GM12878 (cell line): ENCODE measurements at regions not wholly inside any gene's neighbourhood (a gene's known extent, or its start where the extent isn't known, plus 50 kb on each side); places are given as distances from the start of the nearest gene placed in this dataset.

Experiments used
- ATAC-seq: fragments of 200-7000 bp; cut with Tn5 transposase; 3 replicates; pipeline ENCODE4 v1.9.1; 2020; ENCODE audit warnings: mild to moderate bottlenecking, moderate library complexity
- BruUV-seq: library from RNA; stranded (reverse); fragments of 400-500 nt; replicated peaks from 2 replicates; lab custom pipeline; 2021; lab: Mats Ljungman, UMichigan
- CTCF ChIA-PET: fragments of 300-600 bp; sonication (Branson Sonifier 250); formaldehyde crosslinking; extraction: SDS; loops from one replicate; lab custom pipeline; 2021; ENCODE audit warnings: inconsistent platforms; lab: Yijun Ruan, JAX
- POLR2A ChIA-PET: fragments of 350-600 bp; formaldehyde crosslinking; extraction: SDS; loops from one replicate; lab custom pipeline; 2021; ENCODE audit warnings: inconsistent platforms; lab: Charles Lee
- RAD21 ChIA-PET: fragments of 300-600 bp; sonication (Branson Sonifier 250); formaldehyde crosslinking; loops from one replicate; lab custom pipeline; 2023; ENCODE audit warnings: antibody characterized with exemption; ENCODE audit not compliant: unreplicated experiment; lab: Charles Lee
- SMC1A ChIA-PET: fragments of 300-600 bp; sonication (Branson Sonifier 250); formaldehyde crosslinking; loops from one replicate; lab custom pipeline; 2023; ENCODE audit not compliant: unreplicated experiment, uncharacterized antibody; lab: Charles Lee
- DNase-seq: peaks from one replicate; pipeline ENCODE4 v3.0.0-alpha.2; 2011; ENCODE audit warnings: low read depth, low spot score
- FAIRE-seq: peaks from 3 replicates; lab custom pipeline; 2011; peaks lifted over from hg19 to GRCh38; lab: Jason Lieb, UNC
- H2AFZ ChIP-seq: 2 replicates; pipeline ENCODE4 v1.6.0; 2011; ENCODE audit warnings: low read depth, low read length, control low read depth; ENCODE audit not compliant: control insufficient read depth
- H3K27ac ChIP-seq: 2 replicates; pipeline ENCODE4 v1.5.1; 2011; ENCODE audit warnings: control low read depth; ENCODE audit not compliant: control insufficient read depth, insufficient read depth
- H3K27me3 ChIP-seq, 2 experiments: replicated peaks in 1 of 2; 2 replicates each; pipeline versions ENCODE4 v1.6.0 to v1.6.1; 2011; ENCODE audit warnings: low read length in 1 of 2; ENCODE audit not compliant: control insufficient read depth in 2 of 2, insufficient read depth in 2 of 2
- H3K36me3 ChIP-seq, 2 experiments: 2 replicates each; pipeline ENCODE4 v1.5.1; 2011; ENCODE audit warnings: low read length in 1 of 2; ENCODE audit not compliant: control insufficient read depth in 2 of 2, insufficient read depth in 2 of 2
- H3K4me1 ChIP-seq: 2 replicates; pipeline ENCODE4 v1.6.1; 2011; ENCODE audit warnings: mild to moderate bottlenecking, low read length, moderate library complexity, mixed read lengths; ENCODE audit not compliant: control insufficient read depth, insufficient read depth
- H3K4me2 ChIP-seq: 2 replicates; pipeline ENCODE4 v1.6.0; 2011; ENCODE audit warnings: control low read depth; ENCODE audit not compliant: control insufficient read depth, insufficient read depth
- H3K4me3 ChIP-seq: fragments of 200-600 bp; sonication (generic); 2 replicates; pipeline ENCODE4 v1.5.1; 2016
- H3K79me2 ChIP-seq: 2 replicates; pipeline ENCODE4 v1.6.0; 2011; ENCODE audit warnings: low read length; ENCODE audit not compliant: control insufficient read depth, insufficient read depth
- H3K9ac ChIP-seq: 2 replicates; pipeline ENCODE4 v1.8.0; 2011; ENCODE audit warnings: low read length, control low read depth, mixed read lengths; ENCODE audit not compliant: control insufficient read depth, insufficient read depth
- H3K9me3 ChIP-seq: replicated peaks from 3 replicates; pipeline ENCODE4 v1.5.1; 2011; ENCODE audit warnings: mild to moderate bottlenecking, low read length; ENCODE audit not compliant: control insufficient read depth, insufficient read depth
- H4K20me1 ChIP-seq: 2 replicates; pipeline ENCODE4 v1.6.0; 2011; ENCODE audit not compliant: control insufficient read depth, insufficient read depth
- HDGF ChIP-seq: fragments of 450-650 bp; IDR thresholded peaks from 2 replicates; pipeline ENCODE4 v1.6.1; 2016; ENCODE audit warnings: antibody characterized with exemption
- NFXL1 ChIP-seq: fragments of 450-650 bp; IDR thresholded peaks from 2 replicates; pipeline ENCODE4 v1.6.1; 2017; ENCODE audit warnings: antibody characterized with exemption, mild to moderate bottlenecking, borderline replicate concordance
- NR2C2 ChIP-seq: IDR thresholded peaks from 2 replicates; pipeline ENCODE4 v1.6.1; 2011; ENCODE audit warnings: borderline replicate concordance, low read depth; ENCODE audit not compliant: control insufficient read depth, insufficient read length
- POLR2A ChIP-seq: IDR thresholded peaks from 2 replicates; pipeline ENCODE4 v1.6.1; 2011; ENCODE audit warnings: low read depth, mild to moderate bottlenecking, low read length
- RUNX3 ChIP-seq: IDR thresholded peaks from 2 replicates; pipeline ENCODE4 v1.6.1; 2012; ENCODE audit warnings: low read length, inconsistent platforms
- SMC3 ChIP-seq: IDR thresholded peaks from 2 replicates; pipeline ENCODE4 v1.6.1; 2011; ENCODE audit warnings: low read length, improper control_type of control experiment, borderline replicate concordance
- ZNF207 ChIP-seq: fragments of 450-650 bp; IDR thresholded peaks from 2 replicates; pipeline ENCODE4 v1.6.1; 2014; ENCODE audit warnings: antibody characterized with exemption, mild to moderate bottlenecking, borderline replicate concordance
- ZNF274 ChIP-seq: IDR thresholded peaks from one replicate; pipeline ENCODE4 v1.8.0; 2011; ENCODE audit not compliant: insufficient read length, insufficient read depth
- ZNF384 ChIP-seq: IDR thresholded peaks from 2 replicates; pipeline ENCODE4 v1.6.1; 2012; ENCODE audit warnings: low read depth, mild to moderate bottlenecking, low read length, improper control_type of control experiment, borderline replicate concordance
- WGBS: methylation state at CpG from one replicate; pipeline ENCODE4 v1.1.6; 2016; ENCODE audit warnings: low lambda C conversion rate; ENCODE audit not compliant: insufficient replicate concordance, insufficient coverage; ENCODE audit errors: missing lambda C conversion rate; 5-methylcytosine and 5-hydroxymethylcytosine counted together
- in situ Hi-C: fragments of 300-500 bp; cut with MboI; formaldehyde crosslinking; loops from 9 replicates; pipeline ENCODE4 v1.14.3; 2018; ENCODE audit warnings: mixed read lengths
- intact Hi-C: fragments of 100-400 bp; cut with micrococcal nuclease; formaldehyde crosslinking; loops from one replicate; pipeline ENCODE4 v1.14.2; 2022; ENCODE audit not compliant: unreplicated experiment
- TF ChIP-seq, protein P1 (sequence below): fragments of 450-650 bp; formaldehyde crosslinking; IDR thresholded peaks from 2 replicates; pipeline ENCODE4 v1.4.0; 2020; ENCODE audit warnings: mild to moderate bottlenecking, moderate library complexity
- TF ChIP-seq, protein P2 (sequence below): IDR thresholded peaks from 2 replicates; pipeline ENCODE4 v1.6.1; 2011; ENCODE audit warnings: mild to moderate bottlenecking, low read depth, low read length, moderate library complexity; ENCODE audit not compliant: insufficient replicate concordance
- TF ChIP-seq, protein P3 (sequence below): fragments of 450-650 bp; IDR thresholded peaks from 2 replicates; pipeline ENCODE4 v1.6.1; 2017; ENCODE audit warnings: borderline replicate concordance
- TF ChIP-seq, protein P4 (sequence below): IDR thresholded peaks from 2 replicates; pipeline ENCODE4 v1.6.1; 2011; ENCODE audit warnings: low read depth, mild to moderate bottlenecking, low read length, moderate library complexity, borderline replicate concordance; ENCODE audit errors: extremely low read depth

DNA sequence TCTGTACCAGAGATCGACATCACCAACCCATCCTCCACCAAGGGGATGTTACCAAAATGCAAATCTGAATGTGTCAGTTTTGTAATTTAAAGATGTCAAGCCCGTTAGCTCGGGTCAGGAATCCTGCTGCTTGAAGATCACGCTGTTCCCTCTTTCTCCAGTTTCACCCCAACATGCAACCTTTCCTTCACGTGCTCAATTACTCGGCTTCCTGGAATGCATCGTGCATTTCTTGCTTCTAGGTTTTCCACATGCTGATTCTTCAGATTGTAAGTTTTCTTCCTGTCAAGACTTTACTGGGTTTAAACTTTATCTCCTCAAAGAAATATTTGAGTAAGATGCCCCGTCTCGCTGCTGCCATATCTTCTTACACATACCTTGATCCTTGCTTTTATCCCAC lies 209.5 kb upstream of the SNX2 start:
- 64% methylated on average over 9 of the region's 9 CpGs for WGBS

More for the DNA sequence above, 209.5 kb upstream of the SNX2 start:
- Histone ChIP-seq H3K79me2 (no peaks in the 10 kb centered on the region), H3K9me3 (no peaks in the 10 kb centered on the region), H2AFZ (no peak overlapping the region), H3K27me3 (no peaks in the 10 kb centered on the region), H3K4me2 (no peak overlapping the region), H3K4me1 (no peaks in the 10 kb centered on the region), H3K4me3 (no peak overlapping the region), H3K9ac (no peak overlapping the region), H3K27ac (no peak overlapping the region), H4K20me1 (no peaks in the 10 kb centered on the region), H3K36me3 (no peaks in the 10 kb centered on the region)
- ATAC-seq (no peak), FAIRE-seq (no peak), DNase-seq (no peak)
- POLR2A ChIA-PET = no interaction called here
- SMC1A ChIA-PET = no interaction called here
- TF ChIP-seq RUNX3 (no peak), HDGF (no peak), POLR2A (no peak), ZNF384 (no peak), NR2C2 (no peak), ZNF207 (no peak), NFXL1 (no peak), SMC3 (no peak), ZNF274 (no peak)
- TF ChIP-seq, protein P1, sequence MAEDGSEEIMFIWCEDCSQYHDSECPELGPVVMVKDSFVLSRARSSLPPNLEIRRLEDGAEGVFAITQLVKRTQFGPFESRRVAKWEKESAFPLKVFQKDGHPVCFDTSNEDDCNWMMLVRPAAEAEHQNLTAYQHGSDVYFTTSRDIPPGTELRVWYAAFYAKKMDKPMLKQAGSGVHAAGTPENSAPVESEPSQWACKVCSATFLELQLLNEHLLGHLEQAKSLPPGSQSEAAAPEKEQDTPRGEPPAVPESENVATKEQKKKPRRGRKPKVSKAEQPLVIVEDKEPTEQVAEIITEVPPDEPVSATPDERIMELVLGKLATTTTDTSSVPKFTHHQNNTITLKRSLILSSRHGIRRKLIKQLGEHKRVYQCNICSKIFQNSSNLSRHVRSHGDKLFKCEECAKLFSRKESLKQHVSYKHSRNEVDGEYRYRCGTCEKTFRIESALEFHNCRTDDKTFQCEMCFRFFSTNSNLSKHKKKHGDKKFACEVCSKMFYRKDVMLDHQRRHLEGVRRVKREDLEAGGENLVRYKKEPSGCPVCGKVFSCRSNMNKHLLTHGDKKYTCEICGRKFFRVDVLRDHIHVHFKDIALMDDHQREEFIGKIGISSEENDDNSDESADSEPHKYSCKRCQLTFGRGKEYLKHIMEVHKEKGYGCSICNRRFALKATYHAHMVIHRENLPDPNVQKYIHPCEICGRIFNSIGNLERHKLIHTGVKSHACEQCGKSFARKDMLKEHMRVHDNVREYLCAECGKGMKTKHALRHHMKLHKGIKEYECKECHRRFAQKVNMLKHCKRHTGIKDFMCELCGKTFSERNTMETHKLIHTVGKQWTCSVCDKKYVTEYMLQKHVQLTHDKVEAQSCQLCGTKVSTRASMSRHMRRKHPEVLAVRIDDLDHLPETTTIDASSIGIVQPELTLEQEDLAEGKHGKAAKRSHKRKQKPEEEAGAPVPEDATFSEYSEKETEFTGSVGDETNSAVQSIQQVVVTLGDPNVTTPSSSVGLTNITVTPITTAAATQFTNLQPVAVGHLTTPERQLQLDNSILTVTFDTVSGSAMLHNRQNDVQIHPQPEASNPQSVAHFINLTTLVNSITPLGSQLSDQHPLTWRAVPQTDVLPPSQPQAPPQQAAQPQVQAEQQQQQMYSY = no peak
- TF ChIP-seq, protein P2, sequence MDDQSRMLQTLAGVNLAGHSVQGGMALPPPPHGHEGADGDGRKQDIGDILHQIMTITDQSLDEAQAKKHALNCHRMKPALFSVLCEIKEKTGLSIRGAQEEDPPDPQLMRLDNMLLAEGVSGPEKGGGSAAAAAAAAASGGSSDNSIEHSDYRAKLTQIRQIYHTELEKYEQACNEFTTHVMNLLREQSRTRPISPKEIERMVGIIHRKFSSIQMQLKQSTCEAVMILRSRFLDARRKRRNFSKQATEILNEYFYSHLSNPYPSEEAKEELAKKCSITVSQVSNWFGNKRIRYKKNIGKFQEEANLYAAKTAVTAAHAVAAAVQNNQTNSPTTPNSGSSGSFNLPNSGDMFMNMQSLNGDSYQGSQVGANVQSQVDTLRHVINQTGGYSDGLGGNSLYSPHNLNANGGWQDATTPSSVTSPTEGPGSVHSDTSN = no peak
- TF ChIP-seq, protein P3, sequence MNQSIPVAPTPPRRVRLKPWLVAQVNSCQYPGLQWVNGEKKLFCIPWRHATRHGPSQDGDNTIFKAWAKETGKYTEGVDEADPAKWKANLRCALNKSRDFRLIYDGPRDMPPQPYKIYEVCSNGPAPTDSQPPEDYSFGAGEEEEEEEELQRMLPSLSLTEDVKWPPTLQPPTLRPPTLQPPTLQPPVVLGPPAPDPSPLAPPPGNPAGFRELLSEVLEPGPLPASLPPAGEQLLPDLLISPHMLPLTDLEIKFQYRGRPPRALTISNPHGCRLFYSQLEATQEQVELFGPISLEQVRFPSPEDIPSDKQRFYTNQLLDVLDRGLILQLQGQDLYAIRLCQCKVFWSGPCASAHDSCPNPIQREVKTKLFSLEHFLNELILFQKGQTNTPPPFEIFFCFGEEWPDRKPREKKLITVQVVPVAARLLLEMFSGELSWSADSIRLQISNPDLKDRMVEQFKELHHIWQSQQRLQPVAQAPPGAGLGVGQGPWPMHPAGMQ = no peak
- TF ChIP-seq, protein P4, sequence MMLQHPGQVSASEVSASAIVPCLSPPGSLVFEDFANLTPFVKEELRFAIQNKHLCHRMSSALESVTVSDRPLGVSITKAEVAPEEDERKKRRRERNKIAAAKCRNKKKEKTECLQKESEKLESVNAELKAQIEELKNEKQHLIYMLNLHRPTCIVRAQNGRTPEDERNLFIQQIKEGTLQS = no peak
- no TSS peak for BruUV-seq
- in situ Hi-C loops = no loop called here
- intact Hi-C loops = no loop called here
- RAD21 ChIA-PET = no interaction called here
- CTCF ChIA-PET = interaction anchor here (0.5 to 0.9 kb wide), 2 partner anchors 360 to 994 kb away, joined by 3 read pairs; no protein-coding TSS in a partner anchor
